ENCODE measurements at regions not wholly inside any gene's neighbourhood (a gene's known extent, or its start where the extent isn't known, plus 50 kb on each side); places are given as distances from the start of the nearest gene placed in this dataset.

GRCh38 chr3:137300703-137301102 lies 342.9 kb downstream of the IL20RB start:
- no peaks in the 10 kb centered on the region for H3K27me3 ChIP-seq
- no peak for TF ChIP-seq POLR2A (IDR thresholded peaks at IDR 0.05)
- no peak for TF ChIP-seq CTCF (IDR thresholded peaks at IDR 0.05)
- no peak for TF ChIP-seq POLR2AphosphoS5 (IDR thresholded peaks at IDR 0.05)
- intact Hi-C loops (cut with DNase I; ENCODE audit: low total_unique reads): no loop called here
- H3K4me3 ChIP-seq: no peak overlapping the region
- DNase-seq (ENCODE audit: low spot score in 2 of 2): no peak
- H3K27ac ChIP-seq: no peak overlapping the region
- H3K9me3 ChIP-seq: no peaks in the 10 kb centered on the region
- no peaks in the 10 kb centered on the region for H3K4me1 ChIP-seq
- no peaks in the 10 kb centered on the region for H3K36me3 ChIP-seq

GRCh38 chr3:137304313-137305056 lies 346.7 kb downstream of the IL20RB start:
- H3K27me3 ChIP-seq: no peaks in the 10 kb centered on the region
- TF ChIP-seq CTCF (IDR thresholded peaks at IDR 0.05) (no peak), POLR2AphosphoS5 (IDR thresholded peaks at IDR 0.05) (no peak), POLR2A (IDR thresholded peaks at IDR 0.05) (no peak)
- H3K9me3 ChIP-seq: no peaks in the 10 kb centered on the region
- H3K4me3 ChIP-seq: no peak overlapping the region
- H3K4me1 ChIP-seq: no peaks in the 10 kb centered on the region
- H3K27ac ChIP-seq: no peak overlapping the region
- intact Hi-C loops (cut with DNase I; ENCODE audit: low total_unique reads): no loop called here
- DNase-seq (ENCODE audit: low spot score in 2 of 2): no peak
- H3K36me3 ChIP-seq: no peaks in the 10 kb centered on the region

- H3K27ac ChIP-seq: no peak overlapping the region
- intact Hi-C loops (cut with DNase I; ENCODE audit: low total_unique reads): no loop called here
- H3K4me1 ChIP-seq: no peaks in the 10 kb centered on the region
- H3K36me3 ChIP-seq: no peaks in the 10 kb centered on the region
- H3K4me3 ChIP-seq: no peak overlapping the region
- H3K27me3 ChIP-seq: no peaks in the 10 kb centered on the region
- DNase-seq (ENCODE audit: low spot score in 2 of 2): no peak
- TF ChIP-seq CTCF (IDR thresholded peaks at IDR 0.05) (no peak), POLR2AphosphoS5 (IDR thresholded peaks at IDR 0.05) (no peak), POLR2A (IDR thresholded peaks at IDR 0.05) (no peak)
- H3K9me3 ChIP-seq: peaks cover 0 to 17% of the 10 kb centered on the region in 2 donors
Measured at GRCh38 chr3:137324114-137324513, 366.3 kb downstream of the IL20RB start.

- Histone ChIP-seq H3K4me3 (no peak overlapping the region), H3K9me3 (peaks cover 0 to 7% of the 10 kb centered on the region in 2 donors), H3K27ac (no peak overlapping the region), H3K36me3 (no peaks in the 10 kb centered on the region), H3K4me1 (no peaks in the 10 kb centered on the region), H3K27me3 (no peaks in the 10 kb centered on the region)
- intact Hi-C loops (cut with DNase I; ENCODE audit: low total_unique reads): no loop called here
- no peak for DNase-seq (ENCODE audit: low spot score in 2 of 2)
- no peak for TF ChIP-seq CTCF (IDR thresholded peaks at IDR 0.05)
- no peak for TF ChIP-seq POLR2AphosphoS5 (IDR thresholded peaks at IDR 0.05)
Measured at GRCh38 chr3:137325170-137325569, 367.4 kb downstream of the IL20RB start.

GRCh38 chr3:137325934-137326333 lies 368.2 kb downstream of the IL20RB start:
- Histone ChIP-seq H3K27me3 (no peaks in the 10 kb centered on the region), H3K27ac (no peak overlapping the region), H3K4me1 (no peaks in the 10 kb centered on the region), H3K4me3 (no peak overlapping the region), H3K9me3 (peaks cover 0 to 7% of the 10 kb centered on the region in 2 donors), H3K36me3 (no peaks in the 10 kb centered on the region)
- intact Hi-C loops (cut with DNase I; ENCODE audit: low total_unique reads): no loop called here
- TF ChIP-seq POLR2AphosphoS5 (IDR thresholded peaks at IDR 0.05): no peak
- TF ChIP-seq CTCF (IDR thresholded peaks at IDR 0.05): no peak
- TF ChIP-seq POLR2A (IDR thresholded peaks at IDR 0.05): no peak
- no peak for DNase-seq (ENCODE audit: low spot score in 2 of 2)
